Sigmoid colon (tissue), 6 donors: ENCODE measurements at regions not wholly inside any gene's neighbourhood (a gene's known extent, or its start where the extent isn't known, plus 50 kb on each side); places are given as distances from the start of the nearest gene placed in this dataset.
A peak's percentile ranks its signal among the peaks of the same experiment; 100 is the strongest.

Source experiments
- DNase-seq: peaks from one replicate; pipeline ENCODE4 v3.0.0-alpha.2; 2019
- H3K27ac ChIP-seq, 4 donors: fragments of 200-600 bp; sonication (generic); one replicate each; pipeline ENCODE4 v1.5.1; 2016 to 2019; ENCODE audit warnings: mild to moderate bottlenecking in 1 of 4
- H3K27me3 ChIP-seq, 3 donors: fragments of 200-600 bp; sonication (generic); one replicate each; pipeline ENCODE4 v1.5.1; 2019; ENCODE audit warnings: mild to moderate bottlenecking in 1 of 3
- H3K36me3 ChIP-seq, 4 donors: fragments of 200-600 bp; sonication (generic); one replicate each; pipeline ENCODE4 v1.5.1; 2016 to 2019
- H3K4me1 ChIP-seq, 4 donors: fragments of 200-600 bp; sonication (generic); one replicate each; pipeline ENCODE4 v1.5.1; 2017 to 2019
- H3K4me3 ChIP-seq, 4 donors: fragments of 200-600 bp; sonication (generic); one replicate each; pipeline ENCODE4 v1.5.1; 2017 to 2019; ENCODE audit warnings: mild to moderate bottlenecking in 2 of 4, moderate library complexity in 1 of 4
- H3K9me3 ChIP-seq, 4 donors: fragments of 200-600 bp in 3 of 4; sonication (generic) in 3 of 4; one replicate each; pipeline versions ENCODE4 v1.5.1 to v1.6.1; 2013 to 2019
- EP300 ChIP-seq, 4 donors: sonication (generic); formaldehyde crosslinking; IDR thresholded peaks; one replicate each; pipeline ENCODE4 v1.6.1; 2017; ENCODE audit warnings: antibody characterized with exemption in 4 of 4
- POLR2A ChIP-seq, 2 donors: fragments of 450-650 bp; IDR thresholded peaks; one replicate each; pipeline ENCODE4 v1.6.1; 2016; ENCODE audit warnings: antibody characterized with exemption in 2 of 2, mild to moderate bottlenecking in 2 of 2, moderate library complexity in 2 of 2
- POLR2AphosphoS5 ChIP-seq, 4 donors: sonication (generic); formaldehyde crosslinking; IDR thresholded peaks; one replicate each; pipeline ENCODE4 v1.6.1; 2017; ENCODE audit warnings: antibody characterized with exemption in 4 of 4
- WGBS, 2 donors: extraction: QIAGEN DNeasy Blood & Tissue Kit; methylation state at CpG; one replicate each; pipeline ENCODE4 v1.1.7; 2013; 5-methylcytosine and 5-hydroxymethylcytosine counted together
- intact Hi-C: fragments of 100-400 bp; cut with DNase I; formaldehyde crosslinking; loops from one replicate; pipeline ENCODE4 v1.15.1; 2023
- TF ChIP-seq, protein P1 (sequence below), 4 experiments: fragments of 450-650 bp in 3 of 4; fragments of 200-600 bp in 1 of 4; IDR thresholded peaks; one replicate each; pipeline ENCODE4 v1.5.1; 2016 to 2019; ENCODE audit warnings: antibody characterized with exemption in 4 of 4, mild to moderate bottlenecking in 3 of 4, moderate library complexity in 2 of 4
- donor health status: healthy with polysubstance abuse.
- donor health status: healthy.

DNA sequence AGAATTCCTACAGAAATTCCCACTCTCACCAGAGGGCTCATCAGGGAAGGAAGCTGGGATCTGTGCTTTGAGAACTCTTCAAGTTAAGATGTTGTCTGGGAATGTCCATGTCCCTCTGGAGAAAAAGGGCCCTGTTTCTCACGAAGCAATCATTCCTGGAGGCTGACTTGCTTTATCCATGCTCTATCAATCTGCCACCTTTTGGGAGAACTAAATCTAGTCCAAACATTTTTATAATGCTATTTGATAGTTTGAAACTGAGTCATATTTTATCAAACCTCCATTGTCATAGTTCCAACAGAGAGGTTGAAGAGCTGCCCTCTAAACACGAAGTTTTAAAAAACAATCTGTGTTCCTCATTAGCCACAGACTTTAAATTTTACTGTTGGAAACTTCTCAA, 219.2 kb downstream of the MTX2 start:
- Histone ChIP-seq H3K4me1 (peaks cover 0 to 43% (median 13%) of the 10 kb centered on the region in 4 donors), H3K4me3 (no peak overlapping the region), H3K27me3 (no peaks in the 10 kb centered on the region), H3K36me3 (no peaks in the 10 kb centered on the region), H3K27ac (no peak overlapping the region), H3K9me3 (no peaks in the 10 kb centered on the region)
- WGBS, 2 donors, result 67 to 83% methylated on average over 2 of the region's 2 CpGs
- DNase-seq, result no peak
- intact Hi-C loops, result no loop called here
- TF ChIP-seq, protein P1, sequence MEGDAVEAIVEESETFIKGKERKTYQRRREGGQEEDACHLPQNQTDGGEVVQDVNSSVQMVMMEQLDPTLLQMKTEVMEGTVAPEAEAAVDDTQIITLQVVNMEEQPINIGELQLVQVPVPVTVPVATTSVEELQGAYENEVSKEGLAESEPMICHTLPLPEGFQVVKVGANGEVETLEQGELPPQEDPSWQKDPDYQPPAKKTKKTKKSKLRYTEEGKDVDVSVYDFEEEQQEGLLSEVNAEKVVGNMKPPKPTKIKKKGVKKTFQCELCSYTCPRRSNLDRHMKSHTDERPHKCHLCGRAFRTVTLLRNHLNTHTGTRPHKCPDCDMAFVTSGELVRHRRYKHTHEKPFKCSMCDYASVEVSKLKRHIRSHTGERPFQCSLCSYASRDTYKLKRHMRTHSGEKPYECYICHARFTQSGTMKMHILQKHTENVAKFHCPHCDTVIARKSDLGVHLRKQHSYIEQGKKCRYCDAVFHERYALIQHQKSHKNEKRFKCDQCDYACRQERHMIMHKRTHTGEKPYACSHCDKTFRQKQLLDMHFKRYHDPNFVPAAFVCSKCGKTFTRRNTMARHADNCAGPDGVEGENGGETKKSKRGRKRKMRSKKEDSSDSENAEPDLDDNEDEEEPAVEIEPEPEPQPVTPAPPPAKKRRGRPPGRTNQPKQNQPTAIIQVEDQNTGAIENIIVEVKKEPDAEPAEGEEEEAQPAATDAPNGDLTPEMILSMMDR (IDR thresholded peaks at IDR 0.05), result no peak
- TF ChIP-seq POLR2A (IDR thresholded peaks at IDR 0.05) (no peak), POLR2AphosphoS5 (IDR thresholded peaks at IDR 0.05) (no peak), EP300 (IDR thresholded peaks at IDR 0.05) (no peak)

GRCh38 chr2:176490061-176490861, 221.0 kb downstream of the MTX2 start:
- intact Hi-C loops, result no loop called here
- Histone ChIP-seq H3K4me3 (no peak overlapping the region), H3K36me3 (no peaks in the 10 kb centered on the region), H3K27me3 (no peaks in the 10 kb centered on the region), H3K27ac (peak overlapping the region; percentile 60 to 72 (median 69)), H3K4me1 (peaks cover 0 to 44% (median 7%) of the 10 kb centered on the region in 4 donors), H3K9me3 (no peaks in the 10 kb centered on the region)
- TF ChIP-seq, protein P1 (IDR thresholded peaks at IDR 0.05), result no peak
- peak; percentile 70 for DNase-seq
- 81 to 89% methylated on average over 47 of the region's 47 CpGs for WGBS, 2 donors

DNA sequence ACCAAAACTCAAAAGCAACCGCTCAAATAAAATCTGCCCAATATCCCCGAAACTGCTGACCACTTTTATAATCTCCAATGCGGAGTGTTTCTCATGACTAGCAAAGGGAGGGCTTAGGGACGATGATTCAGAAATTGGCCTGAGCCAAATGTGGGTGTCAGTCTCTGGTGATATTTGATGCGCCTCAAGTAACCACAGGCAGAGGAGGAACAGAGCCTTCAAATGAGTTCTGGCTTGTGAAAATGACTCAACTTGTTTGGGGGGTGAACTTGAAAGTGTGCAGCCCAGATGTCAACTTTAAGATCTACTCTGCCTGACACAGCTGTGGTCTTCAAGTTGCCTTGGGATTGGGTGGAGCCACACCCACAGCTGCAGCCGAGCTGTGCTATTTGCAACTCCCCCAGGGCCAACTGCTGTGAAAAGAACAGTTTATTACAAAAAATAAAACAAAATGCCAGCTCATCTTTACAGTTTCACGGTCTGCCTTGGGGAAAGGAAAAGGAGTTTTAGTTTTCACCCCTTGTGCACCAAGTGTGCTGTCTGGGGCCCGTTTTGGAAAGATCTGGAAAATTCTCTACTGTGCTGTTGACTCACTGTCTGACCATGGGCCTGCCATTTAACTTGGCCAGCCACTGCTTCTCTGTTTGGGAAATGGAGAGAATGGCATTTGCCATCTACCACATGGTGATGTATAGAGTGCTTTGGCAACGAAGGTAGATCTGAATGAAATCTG, 222.1 kb downstream of the MTX2 start:
- peak; percentile 84 for DNase-seq
- Histone ChIP-seq H3K4me3 (no peak overlapping the region), H3K4me1 (peaks cover 0 to 41% (median 3%) of the 10 kb centered on the region in 4 donors), H3K27me3 (no peaks in the 10 kb centered on the region), H3K27ac (peak overlapping the region; percentile 60 to 72 (median 69)), H3K9me3 (no peaks in the 10 kb centered on the region), H3K36me3 (no peaks in the 10 kb centered on the region)
- intact Hi-C loops, result no loop called here
- no peak for TF ChIP-seq POLR2A (IDR thresholded peaks at IDR 0.05)
- no peak for TF ChIP-seq EP300 (IDR thresholded peaks at IDR 0.05)
- TF ChIP-seq POLR2AphosphoS5 (IDR thresholded peaks at IDR 0.05), result peak; percentile 17 to 57 (median 40)
- WGBS, 2 donors, result 49 to 75% methylated on average over 9 of the region's 9 CpGs

DNA sequence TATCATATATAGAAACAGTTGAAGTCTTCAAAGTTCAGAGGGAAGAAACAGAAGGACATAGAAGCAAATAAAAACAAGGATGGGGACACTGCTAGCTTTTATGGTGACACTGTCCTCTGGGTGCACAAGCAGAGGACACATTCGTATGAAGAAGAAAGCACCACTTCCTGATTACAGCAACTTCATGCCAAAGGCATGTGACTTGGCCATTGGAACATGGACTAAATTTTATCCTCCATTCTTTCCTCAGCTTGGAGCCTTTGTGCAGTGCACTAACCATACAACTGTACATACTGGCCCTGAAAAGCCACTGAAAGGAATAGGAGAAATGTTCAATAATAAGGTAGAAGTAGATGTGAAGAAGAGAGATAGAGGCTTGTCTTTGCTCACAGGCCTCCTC, 223.3 kb downstream of the MTX2 start:
- DNase-seq, result no peak
- WGBS, 2 donors, result 63 to 72% methylated on average over 1 of the region's 1 CpG
- TF ChIP-seq EP300 (IDR thresholded peaks at IDR 0.05), result no peak
- TF ChIP-seq POLR2A (IDR thresholded peaks at IDR 0.05), result no peak
- no peak for TF ChIP-seq POLR2AphosphoS5 (IDR thresholded peaks at IDR 0.05)
- TF ChIP-seq, protein P1 (IDR thresholded peaks at IDR 0.05), result no peak
- no peaks in the 10 kb centered on the region for H3K27me3 ChIP-seq
- H3K9me3 ChIP-seq, result no peaks in the 10 kb centered on the region
- peaks cover 0 to 41% (median 3%) of the 10 kb centered on the region in 4 donors for H3K4me1 ChIP-seq
- H3K27ac ChIP-seq, result peak overlapping the region in 1 of 4 donors; percentile 23
- intact Hi-C loops, result no loop called here
- H3K4me3 ChIP-seq, result no peak overlapping the region
- no peaks in the 10 kb centered on the region for H3K36me3 ChIP-seq

DNA sequence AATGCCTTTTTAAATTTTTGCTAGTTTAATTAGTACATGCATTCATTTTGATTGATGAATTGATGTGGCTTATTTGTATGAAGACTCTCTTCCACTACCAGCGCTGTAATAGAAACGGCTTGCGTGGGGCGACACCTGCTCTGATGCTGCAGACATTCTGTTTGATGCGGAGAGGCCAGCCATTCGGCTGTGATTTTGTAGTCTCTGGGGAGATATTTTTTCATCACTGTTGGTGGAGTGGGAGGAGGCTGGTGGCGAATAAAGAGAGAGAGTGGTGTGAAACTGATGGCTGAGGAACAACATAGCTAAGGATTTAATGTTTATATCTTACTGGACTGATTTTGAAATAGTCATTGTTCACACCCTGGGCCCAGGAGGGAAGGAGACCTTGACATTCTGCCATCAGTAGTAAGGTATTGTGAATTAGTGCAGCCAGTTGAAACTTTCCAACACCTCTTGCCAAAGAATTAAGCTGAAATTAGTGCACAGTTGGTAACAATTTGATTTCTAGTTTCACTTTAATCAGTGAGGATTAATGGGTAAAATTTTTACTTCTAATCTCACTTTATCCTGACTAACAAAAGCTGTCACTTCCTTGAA, 224.1 kb downstream of the MTX2 start:
- no peaks in the 10 kb centered on the region for H3K36me3 ChIP-seq
- TF ChIP-seq, protein P1 (IDR thresholded peaks at IDR 0.05), result no peak
- no peak for TF ChIP-seq EP300 (IDR thresholded peaks at IDR 0.05)
- no peak for TF ChIP-seq POLR2A (IDR thresholded peaks at IDR 0.05)
- no peak for TF ChIP-seq POLR2AphosphoS5 (IDR thresholded peaks at IDR 0.05)
- H3K4me3 ChIP-seq, result no peak overlapping the region
- H3K27me3 ChIP-seq, result no peaks in the 10 kb centered on the region
- peaks cover 0 to 41% (median 3%) of the 10 kb centered on the region in 4 donors for H3K4me1 ChIP-seq
- DNase-seq, result no peak
- H3K27ac ChIP-seq, result peak overlapping the region; percentile 1 to 68 (median 34)
- intact Hi-C loops, result no loop called here
- WGBS, 2 donors, result 59 to 92% methylated on average over 7 of the region's 7 CpGs
- no peaks in the 10 kb centered on the region for H3K9me3 ChIP-seq
